Gastroesophageal sphincter (tissue), 4 donors: ENCODE measurements at regions not wholly inside any gene's neighbourhood (a gene's known extent, or its start where the extent isn't known, plus 50 kb on each side); places are given as distances from the start of the nearest gene placed in this dataset.
A peak's percentile ranks its signal among the peaks of the same experiment; 100 is the strongest.

Experiments
- ATAC-seq: fragments of 150-250 bp; one replicate; pipeline ENCODE4 v1.9.1; 2016; ENCODE audit warnings: mild to moderate bottlenecking, moderate library complexity
- H3K27ac ChIP-seq, 4 donors: fragments of 200-600 bp; sonication (generic) in 3 of 4; 1 replicate in 3 of 4; 2 replicates in 1 of 4; pipeline ENCODE4 v1.5.1; 2016 to 2019
- H3K27me3 ChIP-seq: fragments of 200-600 bp; sonication (generic); one replicate; pipeline ENCODE4 v1.5.1; 2019
- H3K36me3 ChIP-seq, 2 donors: fragments of 200-600 bp; sonication (generic); one replicate each; pipeline ENCODE4 v1.5.1; 2019; ENCODE audit warnings: control low read depth in 1 of 2
- H3K4me1 ChIP-seq, 3 donors: fragments of 200-600 bp; sonication (generic); 1 replicate in 2 of 3; 2 replicates in 1 of 3; pipeline ENCODE4 v1.5.1; 2016 to 2019; ENCODE audit warnings: control low read depth in 2 of 3
- H3K4me3 ChIP-seq, 2 donors: fragments of 200-600 bp; sonication (generic); one replicate each; pipeline ENCODE4 v1.5.1; 2019; ENCODE audit warnings: mild to moderate bottlenecking in 1 of 2, moderate library complexity in 1 of 2
- H3K9me3 ChIP-seq, 3 donors: fragments of 200-600 bp; sonication (generic); one replicate each; pipeline ENCODE4 v1.5.1; 2017 to 2019; ENCODE audit warnings: control low read depth in 2 of 3
- EP300 ChIP-seq: sonication (generic); formaldehyde crosslinking; IDR thresholded peaks from one replicate; pipeline ENCODE4 v1.6.1; 2017; ENCODE audit warnings: antibody characterized with exemption, mild to moderate bottlenecking
- POLR2A ChIP-seq, 2 donors: fragments of 450-650 bp; IDR thresholded peaks; one replicate each; pipeline ENCODE4 v1.6.1; 2017; ENCODE audit warnings: antibody characterized with exemption in 2 of 2, mild to moderate bottlenecking in 2 of 2, moderate library complexity in 1 of 2
- POLR2AphosphoS5 ChIP-seq: sonication (generic); formaldehyde crosslinking; IDR thresholded peaks from one replicate; pipeline ENCODE4 v1.6.1; 2017; ENCODE audit warnings: antibody characterized with exemption
- WGBS, 2 donors: methylation state at CpG; one replicate each; pipeline ENCODE4 v1.1.5; 2018; ENCODE audit warnings: low coverage in 1 of 2; 5-methylcytosine and 5-hydroxymethylcytosine counted together
- TF ChIP-seq, protein P1 (sequence below), 4 experiments: fragments of 200-600 bp in 2 of 4; fragments of 450-650 bp in 2 of 4; sonication (generic) in 1 of 4; IDR thresholded peaks; one replicate each; pipeline ENCODE4 v1.5.1; 2017 to 2019; ENCODE audit warnings: antibody characterized with exemption in 4 of 4, mild to moderate bottlenecking in 2 of 4, moderate library complexity in 2 of 4

DNA sequence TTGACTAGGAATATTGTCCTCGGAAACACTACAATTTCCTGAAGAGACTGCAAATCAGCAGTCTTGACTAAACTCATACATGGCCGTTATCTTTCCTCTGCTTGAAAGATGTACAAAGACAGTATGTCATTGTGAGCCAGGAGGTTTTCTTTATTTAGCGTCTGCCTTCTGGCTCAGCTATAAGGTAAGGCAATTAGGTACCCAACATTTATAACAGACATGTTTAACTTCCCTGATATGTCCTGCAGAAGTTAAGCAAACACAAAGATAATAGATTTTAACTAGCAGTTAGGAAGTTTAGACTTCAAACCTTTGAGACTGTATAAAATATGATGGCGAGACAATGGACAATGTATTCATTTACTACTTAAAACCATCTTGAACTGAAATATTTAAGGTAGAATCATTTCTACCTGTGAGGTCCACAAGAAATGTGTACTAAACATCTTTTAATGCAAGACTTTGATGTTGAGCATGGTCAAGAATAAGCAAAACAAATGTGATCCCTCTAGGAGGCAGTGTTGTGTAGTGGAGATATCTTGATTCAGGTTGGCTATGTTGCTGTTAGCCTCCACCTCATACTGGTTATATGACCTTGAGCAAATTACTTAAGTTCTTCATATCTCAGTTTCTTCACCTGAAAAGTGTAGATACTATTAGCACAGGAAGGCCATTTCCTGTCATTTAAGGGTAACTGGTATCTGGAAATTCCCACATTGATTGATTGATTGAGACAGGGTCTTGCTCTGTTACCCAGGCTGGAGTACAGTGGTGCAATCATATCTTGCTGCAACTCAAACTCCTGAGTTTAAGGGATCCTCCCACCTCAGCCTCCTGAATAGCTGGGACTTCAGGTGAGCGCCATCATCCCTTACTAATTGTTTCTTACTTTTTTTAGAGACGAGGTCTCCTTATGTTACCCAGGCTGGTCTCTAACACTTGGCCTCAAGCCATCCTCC lies 96.3 kb upstream of the EEA1 start:
- no peaks in the 10 kb centered on the region for H3K27me3 ChIP-seq
- no peaks in the 10 kb centered on the region for H3K9me3 ChIP-seq
- 72 to 74% methylated on average over 5 to 6 of the region's 6 CpGs for WGBS, 2 donors
- no peak overlapping the region for H3K4me3 ChIP-seq
- no peak overlapping the region for H3K27ac ChIP-seq
- no peak for ATAC-seq
- TF ChIP-seq, protein P1, sequence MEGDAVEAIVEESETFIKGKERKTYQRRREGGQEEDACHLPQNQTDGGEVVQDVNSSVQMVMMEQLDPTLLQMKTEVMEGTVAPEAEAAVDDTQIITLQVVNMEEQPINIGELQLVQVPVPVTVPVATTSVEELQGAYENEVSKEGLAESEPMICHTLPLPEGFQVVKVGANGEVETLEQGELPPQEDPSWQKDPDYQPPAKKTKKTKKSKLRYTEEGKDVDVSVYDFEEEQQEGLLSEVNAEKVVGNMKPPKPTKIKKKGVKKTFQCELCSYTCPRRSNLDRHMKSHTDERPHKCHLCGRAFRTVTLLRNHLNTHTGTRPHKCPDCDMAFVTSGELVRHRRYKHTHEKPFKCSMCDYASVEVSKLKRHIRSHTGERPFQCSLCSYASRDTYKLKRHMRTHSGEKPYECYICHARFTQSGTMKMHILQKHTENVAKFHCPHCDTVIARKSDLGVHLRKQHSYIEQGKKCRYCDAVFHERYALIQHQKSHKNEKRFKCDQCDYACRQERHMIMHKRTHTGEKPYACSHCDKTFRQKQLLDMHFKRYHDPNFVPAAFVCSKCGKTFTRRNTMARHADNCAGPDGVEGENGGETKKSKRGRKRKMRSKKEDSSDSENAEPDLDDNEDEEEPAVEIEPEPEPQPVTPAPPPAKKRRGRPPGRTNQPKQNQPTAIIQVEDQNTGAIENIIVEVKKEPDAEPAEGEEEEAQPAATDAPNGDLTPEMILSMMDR (IDR thresholded peaks at IDR 0.05): peak; percentile 33 to 58 (median 52)
- no peak for TF ChIP-seq POLR2AphosphoS5
- no peaks in the 10 kb centered on the region for H3K36me3 ChIP-seq
- no peaks in the 10 kb centered on the region for H3K4me1 ChIP-seq

DNA sequence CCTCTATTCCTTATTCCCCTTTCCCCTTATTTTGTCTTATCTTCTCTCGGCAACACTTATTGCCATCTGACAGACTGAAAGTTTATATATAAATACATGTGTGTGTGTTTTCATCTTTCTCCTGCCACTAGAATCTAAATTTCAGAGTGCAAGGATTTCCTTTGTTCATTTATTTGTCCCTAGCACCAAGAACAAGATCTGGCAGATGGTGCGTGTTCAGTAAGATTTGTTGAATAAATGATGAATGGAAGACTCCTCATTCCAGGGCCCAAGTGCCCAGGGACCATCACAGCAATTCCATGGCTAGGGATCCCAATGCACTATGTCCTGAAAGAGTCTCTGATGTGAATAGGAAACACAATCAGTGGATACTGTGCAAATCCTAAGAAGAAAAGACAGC lies 97.9 kb upstream of the EEA1 start:
- H3K36me3 ChIP-seq: no peaks in the 10 kb centered on the region
- no peak overlapping the region for H3K27ac ChIP-seq
- no peak for ATAC-seq
- no peaks in the 10 kb centered on the region for H3K27me3 ChIP-seq
- no peaks in the 10 kb centered on the region for H3K9me3 ChIP-seq
- TF ChIP-seq, protein P1 (IDR thresholded peaks at IDR 0.05): no peak
- TF ChIP-seq POLR2A (IDR thresholded peaks at IDR 0.05): no peak
- TF ChIP-seq EP300: no peak
- TF ChIP-seq POLR2AphosphoS5: no peak
- WGBS, 2 donors: 88% methylated on average over 1 to 2 of the region's 2 CpGs
- peaks cover 0 to 6% (median 0%) of the 10 kb centered on the region in 3 donors for H3K4me1 ChIP-seq
- no peak overlapping the region for H3K4me3 ChIP-seq

DNA sequence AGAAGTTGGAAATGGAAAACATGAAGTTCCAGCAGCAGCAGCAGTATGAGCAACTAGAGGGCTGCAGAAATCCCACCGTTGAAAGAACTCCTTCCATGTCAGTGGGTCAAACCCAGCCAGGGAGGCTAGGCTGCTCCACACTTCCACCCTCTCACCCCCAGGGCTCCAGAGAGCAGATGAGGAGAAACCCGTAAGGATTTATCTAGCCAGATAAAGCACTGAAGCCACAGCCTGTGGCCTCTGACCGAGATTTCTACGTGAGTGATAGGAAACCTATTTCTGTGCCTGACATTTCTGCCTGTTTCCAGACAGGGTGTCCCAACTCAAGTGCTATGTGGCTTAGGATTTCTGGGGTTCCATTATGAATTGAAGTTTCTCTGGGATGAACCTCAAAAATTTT lies 100.0 kb upstream of the EEA1 start:
- ATAC-seq: no peak
- TF ChIP-seq POLR2A (IDR thresholded peaks at IDR 0.05) (no peak), POLR2AphosphoS5 (no peak), EP300 (no peak)
- TF ChIP-seq, protein P1 (IDR thresholded peaks at IDR 0.05): no peak
- 50 to 60% methylated on average over 1 of the region's 4 CpGs for WGBS, 2 donors
- no peak overlapping the region for H3K27ac ChIP-seq
- H3K4me3 ChIP-seq: no peak overlapping the region
- no peaks in the 10 kb centered on the region for H3K9me3 ChIP-seq
- H3K36me3 ChIP-seq: no peaks in the 10 kb centered on the region
- H3K27me3 ChIP-seq: no peaks in the 10 kb centered on the region
- peaks cover 0 to 18% (median 0%) of the 10 kb centered on the region in 3 donors for H3K4me1 ChIP-seq

DNA sequence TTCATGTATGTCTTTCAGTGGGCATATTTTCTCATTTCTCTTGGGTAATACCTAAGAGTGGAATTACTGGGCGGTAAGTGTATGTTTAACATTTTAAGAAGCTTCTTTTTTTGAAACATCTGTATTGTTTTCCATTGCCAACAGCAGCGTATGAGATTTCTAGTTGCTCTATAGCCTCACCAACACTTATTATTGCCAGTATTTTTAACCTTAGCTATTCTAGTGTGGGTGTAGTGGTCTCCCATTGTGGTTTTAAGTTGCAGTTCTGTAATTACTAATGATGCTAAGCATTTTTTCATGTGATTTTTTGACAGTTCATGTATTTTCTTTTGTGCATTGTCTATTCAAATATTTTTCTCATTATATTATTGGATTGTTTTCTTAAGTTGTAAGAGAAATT lies 101.9 kb upstream of the EEA1 start:
- ATAC-seq: no peak
- H3K9me3 ChIP-seq: no peaks in the 10 kb centered on the region
- no peaks in the 10 kb centered on the region for H3K27me3 ChIP-seq
- H3K36me3 ChIP-seq: no peaks in the 10 kb centered on the region
- TF ChIP-seq, protein P1 (IDR thresholded peaks at IDR 0.05): no peak
- no peak for TF ChIP-seq EP300
- TF ChIP-seq POLR2AphosphoS5: no peak
- WGBS, 2 donors: 70 to 72% methylated on average over 2 of the region's 2 CpGs
- no peak overlapping the region for H3K27ac ChIP-seq
- H3K4me1 ChIP-seq: peaks cover 0 to 18% (median 0%) of the 10 kb centered on the region in 3 donors
- H3K4me3 ChIP-seq: no peak overlapping the region

DNA sequence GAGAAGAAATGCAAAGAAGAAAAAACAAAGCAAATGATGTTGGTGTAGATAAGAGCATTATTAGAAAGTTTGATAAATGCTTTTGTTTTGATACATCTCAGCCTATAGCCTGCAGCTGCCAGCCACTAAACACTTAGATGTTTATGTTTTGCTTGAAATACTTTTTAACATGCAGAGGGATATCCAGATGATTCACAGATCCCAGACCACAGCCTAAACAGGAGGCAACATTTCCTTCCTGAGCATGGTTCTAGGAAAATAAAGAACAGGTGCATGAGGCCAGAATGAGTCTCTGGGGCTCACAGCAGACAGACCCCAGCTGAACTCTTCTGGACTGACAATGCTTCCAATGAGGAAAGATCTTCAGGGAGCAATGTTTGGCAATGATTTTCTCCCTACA lies 103.7 kb upstream of the EEA1 start:
- Histone ChIP-seq H3K27ac (no peak overlapping the region), H3K36me3 (no peaks in the 10 kb centered on the region), H3K9me3 (no peaks in the 10 kb centered on the region), H3K4me1 (peaks cover 0 to 18% (median 0%) of the 10 kb centered on the region in 3 donors), H3K27me3 (no peaks in the 10 kb centered on the region), H3K4me3 (no peak overlapping the region)
- no peak for ATAC-seq
- TF ChIP-seq, protein P1 (IDR thresholded peaks at IDR 0.05): no peak
